HG02840 (cell line): ENCODE measurements at regions not wholly inside any gene's neighbourhood (a gene's known extent, or its start where the extent isn't known, plus 50 kb on each side); places are given as distances from the start of the nearest gene placed in this dataset.

Experiments used
- ATAC-seq: cut with Tn5 transposase; IDR thresholded peaks from one replicate; pipeline ENCODE4 v1.9.1; 2021; ENCODE audit warnings: mild to moderate bottlenecking, moderate library complexity, moderate number of reproducible peaks; ENCODE audit not compliant: unreplicated experiment, low FRiP score

DNA sequence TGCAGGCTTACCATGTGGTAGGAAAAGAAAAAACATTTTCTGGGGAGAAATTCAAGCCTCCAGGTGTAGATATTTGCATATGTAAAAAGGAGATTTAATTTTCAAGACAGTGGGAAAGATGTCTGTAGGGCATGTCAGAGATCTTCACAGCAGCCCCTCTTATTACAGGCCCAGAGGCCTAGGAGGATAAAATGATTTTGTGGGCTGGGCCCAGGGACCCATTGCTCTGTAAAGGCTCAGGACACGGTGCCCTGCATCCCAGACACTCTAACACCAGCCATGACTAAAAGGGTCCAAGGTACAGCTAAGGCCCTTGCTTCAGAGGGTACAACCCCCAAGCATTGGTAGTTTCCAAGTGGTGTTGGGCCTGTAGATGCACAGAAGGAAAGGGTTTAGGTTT is 680.1 kb downstream of the IGSF11 start:
- no peak for ATAC-seq

DNA sequence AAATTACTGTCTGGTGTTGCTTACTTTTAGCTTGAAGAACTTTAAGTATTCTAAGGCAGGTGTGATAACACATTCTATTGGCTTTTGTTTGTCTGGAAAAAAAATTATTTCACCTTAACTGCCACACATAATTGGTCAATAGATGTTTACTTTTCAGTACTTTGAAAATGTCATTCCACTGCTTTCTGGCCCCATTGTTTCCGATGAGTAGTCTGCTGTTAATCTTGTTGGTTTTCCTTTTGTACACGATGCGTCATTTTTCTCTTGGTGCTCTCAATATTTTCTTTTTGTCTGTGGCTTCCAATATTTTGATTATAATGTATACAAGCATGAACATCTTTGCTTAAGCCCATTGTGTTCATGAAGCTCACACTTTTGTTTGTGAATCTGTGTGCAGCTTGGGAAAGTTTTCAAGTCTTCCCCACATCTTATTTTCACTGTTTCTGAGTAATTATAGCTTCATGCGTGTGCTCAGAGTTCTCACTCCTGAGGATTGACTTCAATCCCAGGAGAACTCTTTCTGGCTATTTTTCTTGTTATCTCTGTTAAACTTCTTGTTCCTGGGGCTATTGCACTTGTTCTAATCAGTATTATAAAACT is 664.7 kb downstream of the IGSF11 start:
- no peak for ATAC-seq

DNA sequence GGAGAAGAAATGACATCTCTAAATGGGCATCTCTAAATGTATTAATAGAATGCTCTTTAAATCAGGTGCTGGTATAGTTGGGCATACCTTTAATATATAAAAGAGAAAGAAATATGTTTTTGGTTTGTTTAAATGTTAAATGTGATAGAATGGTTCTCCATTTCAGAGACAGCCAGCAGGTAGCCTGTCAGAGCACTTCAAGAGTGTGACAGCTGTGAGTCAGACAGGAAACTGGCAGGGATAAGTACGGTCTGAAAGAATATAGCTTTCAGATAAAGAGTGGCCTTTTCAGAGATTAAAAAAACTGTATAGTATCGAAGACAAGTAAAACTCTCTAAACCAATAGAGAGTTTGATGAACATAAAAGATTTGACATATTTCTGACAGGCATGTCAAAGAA is 654.1 kb downstream of the IGSF11 start:
- ATAC-seq: no peak

DNA sequence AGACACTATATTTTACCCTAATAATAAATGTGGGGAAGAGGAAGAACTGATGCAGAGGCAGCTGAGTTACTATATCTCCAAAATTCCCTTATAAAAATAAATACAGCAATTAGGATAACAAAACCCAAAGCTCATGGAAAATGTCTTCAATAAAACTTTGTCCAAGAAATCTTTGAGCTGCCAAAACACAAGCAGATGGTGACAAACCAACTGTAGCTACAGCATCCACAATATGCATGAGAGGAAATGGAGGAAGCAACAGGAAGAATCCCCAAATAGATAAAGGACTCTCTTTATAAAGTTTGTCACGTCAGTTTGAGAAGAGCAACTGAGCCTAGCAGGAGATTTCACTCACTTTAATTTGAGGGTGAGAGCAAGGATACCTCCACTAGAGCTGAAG is 638.2 kb downstream of the IGSF11 start:
- no peak for ATAC-seq

DNA sequence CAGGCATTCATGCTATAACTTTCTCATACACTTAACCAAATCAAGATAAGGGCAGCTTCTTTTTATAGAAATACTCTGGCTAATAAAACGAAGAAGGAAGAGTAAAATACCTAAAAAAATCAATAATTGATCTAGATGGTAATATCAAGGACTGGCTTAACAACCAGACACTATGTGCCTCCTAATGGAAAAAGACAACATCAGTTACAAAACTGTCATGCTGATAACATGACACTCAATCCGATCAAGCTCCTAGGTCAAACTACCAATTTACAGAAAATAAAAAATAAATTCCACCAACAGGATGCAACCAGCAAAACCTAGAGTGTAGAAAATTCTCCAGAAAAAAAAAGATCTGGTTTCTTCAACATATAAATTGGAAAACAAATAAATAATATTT is 634.6 kb downstream of the IGSF11 start:
- no peak for ATAC-seq

DNA sequence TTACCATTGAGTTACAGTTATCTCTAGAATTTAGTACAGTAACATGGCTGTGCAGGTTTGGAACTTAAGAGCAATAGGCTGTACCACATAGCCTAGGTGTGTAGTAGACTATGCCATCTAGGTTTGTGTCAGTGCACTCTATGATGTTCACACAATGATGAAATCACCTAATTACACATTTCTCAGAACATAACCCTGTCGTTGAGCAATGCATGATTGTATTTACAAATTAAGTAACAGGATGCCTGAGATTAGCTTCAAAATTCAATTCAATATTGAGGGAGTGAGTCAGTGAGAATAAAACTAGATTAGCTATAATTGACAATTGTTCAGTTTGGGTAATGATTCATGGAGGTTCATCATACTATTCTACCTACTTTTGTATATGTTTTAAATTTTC is 633.8 kb downstream of the IGSF11 start:
- no peak for ATAC-seq

DNA sequence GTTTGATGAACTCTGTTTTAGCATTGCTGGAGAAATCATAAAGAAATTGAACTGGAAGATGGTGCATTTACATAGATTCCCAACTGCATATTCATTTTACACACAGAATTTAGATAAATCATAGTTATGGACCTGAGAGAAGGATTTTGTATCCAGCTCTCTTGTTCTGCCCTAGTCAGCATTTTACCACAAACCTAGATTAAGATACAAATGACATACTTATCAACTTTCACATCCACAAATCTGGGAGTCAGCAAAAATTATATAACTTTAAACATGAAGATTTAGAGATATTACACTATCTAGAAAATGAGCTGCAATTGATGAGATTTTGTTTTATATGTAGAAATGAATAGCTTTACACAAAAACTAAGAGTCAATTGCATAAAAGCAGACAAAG is 632.8 kb downstream of the IGSF11 start:
- no peak for ATAC-seq

DNA sequence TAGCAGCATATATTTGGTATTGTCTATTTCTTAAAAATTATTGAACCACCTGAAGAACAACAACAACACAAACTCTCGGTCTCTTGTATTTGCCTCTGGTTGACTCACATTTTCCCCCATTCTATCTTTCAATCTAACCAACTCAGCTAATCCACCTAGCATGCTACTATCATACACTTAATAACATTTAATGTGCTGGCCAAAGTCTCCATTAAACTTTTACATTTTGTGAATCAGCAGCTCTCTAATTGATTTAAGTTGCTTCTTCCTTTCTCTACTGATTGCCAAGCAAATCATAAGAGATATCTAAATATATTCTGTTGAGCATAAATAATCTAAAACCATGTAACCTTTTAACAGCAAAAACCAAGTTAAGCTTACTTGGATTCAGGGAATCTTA is 631.7 kb downstream of the IGSF11 start:
- no peak for ATAC-seq

DNA sequence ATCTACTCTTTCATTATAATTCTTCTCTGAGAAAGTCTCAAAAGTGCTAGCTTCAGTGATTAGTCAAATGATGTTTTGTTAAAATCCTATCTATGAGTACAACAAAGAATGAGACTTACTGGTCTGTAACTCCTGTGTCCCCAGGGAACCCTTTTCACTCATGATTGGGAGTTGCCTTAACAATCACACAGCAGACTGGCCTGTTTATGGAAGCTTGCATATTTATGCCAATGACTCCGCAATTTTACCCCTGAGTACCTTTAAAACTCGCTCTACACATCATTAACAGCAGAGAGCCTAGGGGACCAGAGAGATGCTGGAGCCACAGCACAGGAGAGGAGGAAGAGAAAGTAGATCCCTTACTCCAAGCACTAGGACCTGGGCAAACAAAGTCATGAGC is 628.1 kb downstream of the IGSF11 start:
- ATAC-seq: no peak

DNA sequence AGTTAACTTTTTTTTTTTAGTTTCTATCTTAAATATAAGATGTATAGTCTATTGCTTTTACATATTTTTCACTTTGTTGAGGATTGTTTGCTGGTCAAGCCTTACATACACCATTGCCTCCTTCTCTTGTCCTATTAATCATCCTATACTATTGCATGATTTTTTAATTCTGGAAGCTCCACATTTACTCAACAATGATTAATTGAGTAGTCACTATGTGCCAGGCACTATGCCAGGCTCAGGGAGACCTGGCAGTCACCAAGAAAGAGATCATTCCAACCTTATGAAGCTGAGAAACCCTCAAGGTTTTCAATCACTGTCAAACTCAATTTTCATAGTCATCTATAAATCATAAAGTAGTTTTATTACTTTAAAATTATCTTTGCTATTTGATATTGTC is 626.2 kb downstream of the IGSF11 start:
- ATAC-seq: no peak

DNA sequence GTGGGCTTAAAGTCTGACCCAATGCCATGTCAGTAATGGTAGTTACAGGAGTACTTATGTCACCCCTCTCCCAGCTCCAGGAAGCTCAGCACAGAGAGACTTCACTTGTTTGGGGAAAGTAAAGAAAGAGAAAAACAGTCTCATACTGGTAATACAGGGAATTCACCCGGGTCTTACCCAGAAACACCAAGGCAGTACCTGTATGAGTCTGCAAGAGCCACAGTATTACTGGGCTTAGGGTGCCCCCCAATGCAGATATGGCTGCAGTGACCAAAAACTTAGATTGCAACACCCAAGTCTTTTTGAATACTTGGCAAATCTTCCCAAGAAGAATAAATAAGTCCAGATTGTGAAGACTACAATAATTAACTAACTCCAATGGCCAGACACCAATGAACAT is 622.1 kb downstream of the IGSF11 start:
- no peak for ATAC-seq

DNA sequence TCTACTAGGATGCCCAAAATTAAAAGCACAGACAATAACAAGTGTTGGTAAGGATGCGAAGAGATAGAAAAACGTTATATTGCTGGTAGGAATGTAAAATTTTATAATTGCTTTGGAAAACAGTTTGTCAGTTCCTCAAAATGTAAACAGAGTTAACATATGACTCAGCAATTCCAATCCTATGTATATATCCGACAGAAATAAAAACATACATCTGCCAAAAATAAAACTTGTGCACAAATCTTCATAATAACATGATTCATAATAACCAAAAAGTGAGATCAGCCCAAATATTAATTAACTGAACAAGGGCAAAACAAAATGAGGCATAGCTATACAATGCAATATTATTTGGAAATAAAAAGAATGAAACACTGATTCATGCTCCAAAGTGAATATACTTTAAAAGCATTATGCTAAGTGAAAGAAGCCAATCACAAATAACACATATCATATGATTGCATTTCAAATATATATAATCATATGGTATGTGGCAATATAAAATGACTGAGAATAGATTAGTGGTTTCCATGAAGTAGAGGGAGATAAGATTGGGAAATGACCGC is 609.3 kb downstream of the IGSF11 start:
- ATAC-seq: no peak

DNA sequence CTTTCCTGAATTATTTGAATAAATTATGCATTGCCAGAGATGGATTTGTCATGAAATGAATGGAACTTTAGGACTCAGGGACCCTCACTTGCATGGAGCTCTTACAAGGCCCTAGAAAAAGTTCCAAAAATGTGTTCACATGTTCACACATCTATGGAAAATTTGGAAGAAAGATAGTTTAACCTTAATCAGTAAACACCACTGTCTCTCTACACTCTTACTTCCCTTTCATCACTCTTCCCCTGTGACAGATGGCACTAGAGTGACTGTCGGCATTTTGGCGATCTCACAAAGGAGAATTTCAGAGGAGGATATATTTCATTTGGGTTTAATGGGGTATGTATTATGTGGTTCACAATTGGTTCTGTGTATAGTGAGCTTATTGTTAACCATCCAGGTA is 600.8 kb downstream of the IGSF11 start:
- ATAC-seq: no peak

DNA sequence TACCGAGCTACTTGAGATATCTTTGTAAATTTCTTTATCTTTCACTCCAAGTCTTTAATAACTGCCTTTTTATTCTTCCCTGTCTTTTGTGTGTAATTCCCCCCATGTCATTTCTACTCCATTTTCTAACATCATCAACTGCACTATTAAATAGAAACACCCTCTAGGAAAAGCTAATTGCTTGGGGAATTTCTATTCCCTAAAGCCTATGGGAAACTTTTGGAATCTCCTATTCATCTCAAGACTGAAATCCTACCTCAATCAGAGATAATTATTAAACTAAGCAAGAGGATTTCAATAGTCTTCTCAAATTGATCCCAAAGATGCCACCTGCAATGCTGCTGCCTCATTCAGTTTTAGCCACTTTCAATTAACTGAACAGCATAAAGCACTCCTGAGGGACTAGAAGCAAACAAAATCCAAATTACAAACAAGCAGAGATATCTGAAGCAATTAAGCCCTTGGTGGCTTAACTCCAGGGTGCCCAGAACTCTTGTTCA is 598.7 kb downstream of the IGSF11 start:
- ATAC-seq: no peak

DNA sequence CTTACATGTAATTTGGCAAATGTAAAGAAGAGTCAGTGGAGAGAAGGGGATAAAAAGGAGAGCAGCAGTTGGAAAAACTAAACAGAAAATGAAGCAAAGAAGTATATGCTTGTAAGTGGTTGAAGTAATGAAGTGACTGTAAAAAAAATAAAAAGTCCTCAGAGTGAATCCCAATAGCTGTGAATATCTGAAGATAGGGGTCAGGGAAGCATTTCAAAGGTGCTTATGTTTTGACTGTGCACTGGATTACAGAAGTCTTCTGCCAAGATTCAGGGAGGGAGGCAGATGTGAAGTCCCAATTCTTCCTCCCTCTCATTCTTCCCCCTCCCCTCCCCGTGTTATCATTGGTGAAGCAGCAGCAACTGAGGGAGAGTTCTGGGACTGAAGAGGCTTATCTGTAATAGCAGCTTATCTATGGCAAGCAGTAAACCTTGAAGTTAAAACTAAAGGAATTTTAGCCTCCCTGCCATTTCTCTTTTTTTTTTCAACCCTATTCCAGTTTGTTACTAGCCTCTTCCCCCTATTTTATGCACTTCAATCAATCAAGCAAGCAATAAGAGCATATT is 597.9 kb downstream of the IGSF11 start:
- no peak for ATAC-seq

DNA sequence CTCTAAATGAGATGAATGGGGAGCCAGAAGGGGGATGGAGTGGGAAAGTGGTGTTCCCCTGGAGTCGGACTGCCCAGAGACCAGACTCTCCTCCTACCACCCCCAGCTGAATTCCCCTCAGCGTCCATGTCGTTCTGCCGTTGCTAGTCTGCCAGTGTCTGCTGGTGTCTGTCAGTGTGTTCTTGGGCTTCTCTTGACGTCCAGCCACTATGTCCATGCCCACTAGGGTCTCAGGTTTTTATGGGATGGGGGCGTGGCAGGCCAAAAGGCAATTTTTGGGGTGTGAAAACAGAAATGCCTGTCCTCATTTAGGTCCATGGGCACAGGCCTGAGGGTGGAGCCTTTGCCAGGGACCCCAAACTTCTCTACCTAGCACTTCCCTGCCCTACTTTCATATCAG is 589.6 kb downstream of the IGSF11 start:
- no peak for ATAC-seq

DNA sequence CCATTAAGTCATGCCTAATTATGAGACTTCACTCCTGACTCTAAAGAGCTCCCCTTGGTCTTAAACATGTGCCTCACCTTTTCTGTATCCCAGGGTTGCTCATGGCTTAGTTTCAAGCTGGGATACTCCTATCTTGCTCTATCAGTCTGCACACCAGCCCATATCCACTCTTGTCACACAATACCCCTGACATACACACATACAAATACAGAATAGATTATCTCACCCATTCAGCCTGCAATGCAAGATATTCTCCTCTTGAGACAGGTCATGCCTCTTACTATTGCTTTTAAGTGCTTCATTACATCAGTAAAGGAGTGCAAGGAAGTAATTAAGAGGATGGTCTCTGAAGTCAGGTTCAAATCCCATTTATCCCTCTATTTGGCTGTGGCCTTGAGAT is 587.3 kb downstream of the IGSF11 start:
- no peak for ATAC-seq

DNA sequence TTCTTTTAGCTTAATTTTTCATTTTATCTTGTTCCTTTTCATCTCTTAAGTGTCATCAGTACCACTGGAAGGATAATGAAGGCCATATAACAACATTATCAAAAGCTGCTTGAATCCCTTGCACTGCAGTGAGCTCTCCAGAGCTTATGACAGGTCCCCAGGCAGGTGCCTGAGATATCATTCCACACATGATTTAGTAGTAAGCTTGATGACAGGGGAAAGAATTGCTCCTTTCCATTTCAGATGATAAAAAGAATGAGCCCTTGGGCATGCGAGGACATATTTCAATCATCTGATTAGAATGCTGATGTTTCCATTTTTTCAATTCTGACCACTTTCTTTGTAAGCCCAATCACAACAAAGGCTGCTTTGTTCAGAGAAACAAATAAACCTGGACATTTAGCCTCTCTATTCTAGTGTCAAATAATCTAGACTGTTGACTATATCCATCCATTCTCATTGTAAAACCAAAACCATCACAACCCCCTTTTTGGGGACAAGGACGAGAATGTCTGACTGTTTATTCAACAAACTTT is 567.8 kb downstream of the IGSF11 start:
- no peak for ATAC-seq

DNA sequence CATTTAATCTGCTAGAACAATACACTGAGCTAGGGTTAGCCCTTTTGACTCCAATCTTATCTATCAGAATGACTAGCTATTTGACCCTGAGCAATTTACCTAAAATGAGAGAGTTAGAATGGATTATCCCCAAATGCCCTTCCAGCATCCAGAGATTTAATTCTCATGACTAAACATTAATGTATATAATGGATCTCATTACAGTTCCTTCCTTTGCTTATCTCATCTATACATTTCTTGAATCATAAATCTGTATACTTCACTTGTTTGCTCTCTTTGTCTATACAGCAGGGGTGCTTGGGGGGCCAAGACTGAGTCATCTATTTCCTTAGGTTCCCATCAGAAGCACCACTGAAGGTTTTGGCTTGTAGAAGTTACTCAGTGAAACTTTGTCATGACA is 565.8 kb downstream of the IGSF11 start:
- no peak for ATAC-seq

DNA sequence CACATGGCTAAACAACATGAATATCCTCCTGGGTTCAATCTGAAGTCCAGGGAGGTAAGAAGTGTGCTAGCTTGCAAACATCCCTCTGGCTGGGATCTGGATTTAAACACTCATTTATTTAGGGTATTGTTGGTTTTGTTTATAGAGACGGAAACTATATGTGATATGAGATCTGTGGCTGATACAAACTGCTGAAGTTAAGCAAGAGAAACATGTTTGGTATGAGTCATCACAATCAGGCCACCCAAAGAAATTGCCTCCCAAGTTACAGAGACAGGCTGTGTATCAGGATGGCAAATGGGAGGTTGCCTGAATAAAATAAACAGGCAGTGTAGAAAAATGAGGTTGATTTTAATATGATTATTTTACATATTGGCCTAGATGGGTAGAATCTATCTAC is 562.1 kb downstream of the IGSF11 start:
- no peak for ATAC-seq

DNA sequence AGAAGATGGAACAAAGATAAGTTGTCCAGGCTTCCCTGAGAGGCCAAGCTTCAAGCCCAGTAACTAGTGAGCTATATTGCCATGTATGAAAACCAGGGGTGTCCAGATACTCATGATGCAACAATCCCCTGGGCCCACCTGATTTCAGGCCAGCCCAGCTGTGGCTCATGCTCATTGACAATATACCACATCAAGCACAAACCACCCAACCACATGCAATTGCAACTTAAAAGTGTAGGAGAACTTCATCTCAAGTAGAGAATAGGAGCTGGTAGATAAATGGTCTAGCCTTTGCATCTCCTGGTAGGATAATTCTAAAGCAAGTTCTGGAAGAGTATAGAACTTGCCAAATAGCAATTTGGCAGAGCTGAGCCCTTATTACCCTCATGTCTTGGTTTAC is 561.3 kb downstream of the IGSF11 start:
- ATAC-seq: no peak
